ENCODE measurements at regions not wholly inside any gene's neighbourhood (a gene's known extent, or its start where the extent isn't known, plus 50 kb on each side); places are given as distances from the start of the nearest gene placed in this dataset.
"Not testable (repeated sequence)": the region's sequence is repeated elsewhere in the genome, so short reads cannot be mapped to it uniquely, and the experiment has no call there.

- no peak for DNase-seq
Observed at GRCh38 chr5:101721543-101721942, 574.5 kb downstream of the SLCO4C1 start.

- DNase-seq = no peak
Observed at GRCh38 chr5:101720033-101720432, 576.1 kb downstream of the SLCO4C1 start.

GRCh38 chr5:101717721-101718120 lies 578.4 kb downstream of the SLCO4C1 start:
- DNase-seq = peak; percentile 2

- no peak for DNase-seq
Observed at GRCh38 chr5:101716941-101717340, 579.1 kb downstream of the SLCO4C1 start.

GRCh38 chr5:101715790-101716189 lies 580.3 kb downstream of the SLCO4C1 start:
- not testable (repeated sequence) for DNase-seq

- DNase-seq = no peak
Observed at GRCh38 chr5:101689306-101689705, 606.8 kb downstream of the SLCO4C1 start.

GRCh38 chr5:101688156-101688555 lies 607.9 kb downstream of the SLCO4C1 start:
- DNase-seq = no peak

- DNase-seq = no peak
Observed at GRCh38 chr5:101687349-101687985, 608.6 kb downstream of the SLCO4C1 start.

- DNase-seq = no peak
Observed at GRCh38 chr5:101686536-101687157, 609.4 kb downstream of the SLCO4C1 start.

GRCh38 chr5:101679816-101680215 lies 616.3 kb downstream of the SLCO4C1 start:
- no peak for DNase-seq

- DNase-seq = peak; percentile 34
Observed at GRCh38 chr5:101678481-101679193, 617.4 kb downstream of the SLCO4C1 start.

- no peak for DNase-seq
Observed at GRCh38 chr5:101677961-101678360, 618.1 kb downstream of the SLCO4C1 start.

GRCh38 chr5:101676646-101677045 lies 619.4 kb downstream of the SLCO4C1 start:
- DNase-seq = no peak

- no peak for DNase-seq
Observed at GRCh38 chr5:101675510-101676219, 620.4 kb downstream of the SLCO4C1 start.

- no peak for DNase-seq
Observed at GRCh38 chr5:101673120-101673519, 623.0 kb downstream of the SLCO4C1 start.

- no peak for DNase-seq
Observed at GRCh38 chr5:101664071-101664791, 631.9 kb downstream of the SLCO4C1 start.

GRCh38 chr5:101663543-101663942 lies 632.5 kb downstream of the SLCO4C1 start:
- DNase-seq = no peak

GRCh38 chr5:101662263-101662662 lies 633.8 kb downstream of the SLCO4C1 start:
- no peak for DNase-seq

GRCh38 chr5:101658433-101658832 lies 637.7 kb downstream of the SLCO4C1 start:
- DNase-seq = no peak

GRCh38 chr5:101653996-101654395 lies 642.1 kb downstream of the SLCO4C1 start:
- DNase-seq = no peak

- no peak for DNase-seq
Observed at GRCh38 chr5:101647861-101648260, 648.2 kb downstream of the SLCO4C1 start.

- no peak for DNase-seq
Observed at GRCh38 chr5:101643794-101644193, 652.3 kb downstream of the SLCO4C1 start.

GRCh38 chr5:101637599-101637998 lies 658.5 kb downstream of the SLCO4C1 start:
- no peak for DNase-seq

All from hindlimb muscle (tissue), 1 donor.